ENCODE measurements at regions not wholly inside any gene's neighbourhood (a gene's known extent, or its start where the extent isn't known, plus 50 kb on each side); places are given as distances from the start of the nearest gene placed in this dataset.

GRCh38 chr20:63057171-63058117 lies 50.7 kb upstream of the BHLHE23 start:
- H3K36me3 Mint-ChIP-seq (ENCODE audit: low read depth): no peaks in the 10 kb centered on the region
- no peaks in the 10 kb centered on the region for H3K4me1 Mint-ChIP-seq
- ChIA-PET POLR2A (no interaction called here), CTCF (interaction anchor here (0.6 kb wide), 1 partner anchor 33 kb away, joined by 3 read pairs; no protein-coding TSS in a partner anchor)
- no peak overlapping the region for H3K27ac Mint-ChIP-seq
- H3K27me3 Mint-ChIP-seq: no peaks in the 10 kb centered on the region
- H3K9me3 Mint-ChIP-seq: peaks cover 11% of the 10 kb centered on the region
- H3K4me3 Mint-ChIP-seq: no peak overlapping the region
- no peak for DNase-seq

- peak; percentile 51 for DNase-seq
- no peaks in the 10 kb centered on the region for H3K4me1 Mint-ChIP-seq
- ChIA-PET POLR2A (no interaction called here), CTCF (interaction anchor here (0.6 to 1.1 kb wide), 2 partner anchors 34 to 124 kb away, joined by 3 read pairs; no protein-coding TSS in a partner anchor)
- peaks cover 5% of the 10 kb centered on the region for H3K9me3 Mint-ChIP-seq
- H3K27ac Mint-ChIP-seq: no peak overlapping the region
- peaks cover 2% of the 10 kb centered on the region for H3K27me3 Mint-ChIP-seq
- H3K4me3 Mint-ChIP-seq: no peak overlapping the region
- no peaks in the 10 kb centered on the region for H3K36me3 Mint-ChIP-seq (ENCODE audit: low read depth)
Measured at GRCh38 chr20:63056236-63057170, 49.7 kb upstream of the BHLHE23 start.
